Activated CD4-positive, alpha-beta T cell treated with anti-CD3 and anti-CD28 coated beads, Interleukin-2, amount 50 U/mL, for 24 hours (primary cell): ENCODE measurements at regions not wholly inside any gene's neighbourhood (a gene's known extent, or its start where the extent isn't known, plus 50 kb on each side); places are given as distances from the start of the nearest gene placed in this dataset.

ENCODE experiments used
- DNase-seq, 2 donors: peaks; one replicate each; pipeline ENCODE4 v3.0.0-alpha.2; 2020; ENCODE audit warnings: low read depth in 1 of 2, low spot score in 1 of 2

DNA sequence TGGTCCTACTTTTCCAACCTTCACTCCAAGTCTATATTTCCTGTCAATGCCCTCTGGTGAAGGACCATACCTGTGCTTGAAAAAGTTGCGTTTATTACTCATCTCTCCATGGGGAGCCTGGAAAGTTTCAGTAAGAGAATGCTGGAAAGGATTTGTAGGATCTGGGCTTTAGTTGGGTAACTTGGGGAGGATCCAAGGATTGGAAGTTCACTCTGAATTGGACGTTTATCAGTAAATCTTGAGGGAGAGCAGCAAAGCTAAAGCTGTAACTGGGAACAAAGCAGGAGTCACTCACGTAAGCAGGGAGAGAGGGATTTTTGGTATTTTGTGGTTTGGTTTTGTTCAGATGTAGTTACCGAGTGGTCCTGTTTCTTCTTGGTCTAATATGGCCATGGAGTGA is 51.4 kb upstream of the NPVF start:
- DNase-seq, result no peak

DNA sequence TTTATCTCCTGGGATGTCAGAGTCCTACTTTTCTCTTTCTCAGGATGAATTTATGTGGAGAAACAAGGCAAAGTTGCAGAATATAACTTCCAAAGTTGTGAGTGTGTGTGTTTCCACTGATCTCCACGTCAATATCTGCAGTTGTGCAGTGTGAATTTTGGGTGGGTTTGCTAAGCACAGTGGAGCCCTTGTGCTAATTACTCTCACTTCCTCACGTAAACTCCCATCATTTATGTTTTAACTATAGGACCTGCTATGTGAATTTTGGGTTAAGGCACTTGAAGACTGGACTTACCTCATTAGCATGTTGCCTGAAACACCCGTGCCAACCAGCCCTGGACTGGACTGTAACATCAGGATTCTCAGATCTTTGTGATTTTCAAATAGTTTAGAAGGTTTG is 51.9 kb upstream of the NPVF start:
- DNase-seq, result no peak

DNA sequence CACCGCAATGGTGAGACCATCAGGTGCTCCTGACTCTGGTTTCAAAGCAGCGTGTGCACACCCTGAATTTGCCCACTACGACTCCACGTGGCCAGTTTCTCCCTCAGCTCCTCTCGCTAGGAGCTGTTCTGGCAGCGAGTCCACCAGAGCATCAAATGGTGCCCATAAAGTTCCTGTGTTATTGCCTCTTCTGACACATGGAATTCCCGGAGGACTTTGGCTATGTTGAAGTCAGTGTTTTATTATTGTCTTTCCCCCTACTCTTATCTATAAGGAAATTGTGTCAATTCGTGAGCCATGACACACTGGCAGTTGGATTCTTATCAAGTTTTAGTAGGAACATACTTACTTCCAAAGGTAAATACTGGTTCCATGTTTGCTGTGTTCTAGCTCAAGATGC is 53.9 kb upstream of the NPVF start:
- DNase-seq, result no peak

DNA sequence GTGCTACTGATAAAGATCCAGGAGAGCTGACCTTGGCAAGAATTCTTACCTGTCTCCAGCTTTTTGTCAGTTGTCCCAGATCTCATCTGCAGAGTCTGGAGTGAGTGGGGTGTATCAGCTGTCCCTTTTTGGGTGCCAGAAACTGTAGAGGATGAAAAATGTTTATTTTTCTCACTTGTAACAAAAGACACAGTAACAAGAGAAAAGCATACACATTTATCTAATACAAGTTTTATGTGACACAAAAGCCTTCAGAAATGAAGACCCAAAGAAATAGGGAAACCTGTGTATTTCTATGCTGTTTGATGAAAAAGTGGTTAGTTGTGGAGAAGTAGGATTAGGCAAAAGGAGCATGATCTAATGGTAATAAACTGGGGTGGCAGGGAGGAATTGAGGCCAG is 58.5 kb upstream of the NPVF start:
- DNase-seq, result no peak

DNA sequence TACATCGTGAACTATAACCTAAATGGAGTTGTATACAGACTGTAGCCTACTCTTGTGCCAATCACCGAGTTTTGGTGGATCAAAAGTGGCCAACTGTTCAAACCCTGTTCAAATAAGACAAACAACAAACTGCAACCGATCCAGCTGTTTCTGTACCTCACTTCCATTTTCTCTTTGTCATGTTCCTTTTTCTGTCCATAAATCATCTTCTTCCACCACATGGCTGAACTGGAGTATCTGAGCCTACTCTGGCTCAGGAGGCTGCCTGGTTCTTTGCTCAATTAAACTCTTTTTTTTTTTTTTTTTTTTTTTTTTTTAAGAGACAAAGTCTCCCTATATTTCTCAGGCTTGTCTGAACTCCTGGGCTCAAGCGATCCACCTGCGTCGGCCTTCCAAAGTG is 59.0 kb upstream of the NPVF start:
- no peak for DNase-seq

DNA sequence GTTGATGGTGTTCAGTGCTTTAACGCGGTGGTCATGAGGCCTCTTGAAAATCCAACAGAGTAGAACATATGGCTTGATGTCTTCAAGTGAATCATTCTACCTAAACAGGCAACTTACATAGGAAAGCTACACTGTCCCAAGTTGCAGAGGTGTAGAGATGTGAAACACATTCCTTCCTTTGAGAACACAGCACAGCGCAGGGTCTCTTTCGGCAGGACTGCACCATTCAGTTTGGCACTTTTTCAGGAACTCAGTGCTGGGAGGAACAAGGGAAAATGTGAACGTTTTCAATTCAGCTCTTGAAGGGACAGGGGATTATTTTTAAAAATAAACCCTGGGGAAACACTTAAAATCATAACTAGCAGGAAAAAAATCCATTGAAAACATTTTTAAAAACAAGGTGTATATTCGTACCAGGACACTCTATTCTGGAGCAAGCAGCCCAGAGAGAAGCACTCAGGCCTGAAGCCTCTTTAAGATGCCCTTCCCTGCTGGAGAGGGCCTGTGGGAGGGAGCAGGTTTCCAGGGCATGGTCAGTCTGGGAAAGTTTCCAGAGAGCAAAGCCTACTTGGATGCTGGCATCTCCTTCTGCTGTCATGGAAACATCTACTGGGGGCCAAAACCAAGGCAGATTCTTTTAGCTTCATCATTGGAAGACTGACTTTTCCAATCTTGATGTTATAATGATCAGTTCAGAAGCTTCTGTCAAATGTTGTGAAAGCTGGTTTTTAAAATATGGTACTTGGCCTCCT is 60.4 kb upstream of the NPVF start:
- DNase-seq, result no peak

DNA sequence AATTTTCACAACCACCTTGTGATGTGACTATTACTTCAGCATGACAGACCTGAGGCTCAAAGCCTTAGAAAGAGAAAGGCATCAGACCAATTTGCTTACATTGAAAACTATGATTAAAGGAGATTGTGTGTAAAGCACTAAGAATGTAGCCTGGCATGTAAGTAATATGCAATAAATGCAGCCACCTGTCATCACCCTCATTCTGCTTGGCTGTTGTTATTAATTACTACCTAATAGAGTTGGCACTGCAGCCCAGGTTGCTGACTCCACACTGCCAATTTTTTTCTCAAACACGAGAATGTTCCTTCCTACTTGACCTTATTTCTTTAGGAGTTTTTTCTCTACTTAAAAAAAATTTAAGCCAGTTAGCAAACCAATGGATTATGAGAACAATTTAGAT is 61.2 kb upstream of the NPVF start:
- no peak for DNase-seq

DNA sequence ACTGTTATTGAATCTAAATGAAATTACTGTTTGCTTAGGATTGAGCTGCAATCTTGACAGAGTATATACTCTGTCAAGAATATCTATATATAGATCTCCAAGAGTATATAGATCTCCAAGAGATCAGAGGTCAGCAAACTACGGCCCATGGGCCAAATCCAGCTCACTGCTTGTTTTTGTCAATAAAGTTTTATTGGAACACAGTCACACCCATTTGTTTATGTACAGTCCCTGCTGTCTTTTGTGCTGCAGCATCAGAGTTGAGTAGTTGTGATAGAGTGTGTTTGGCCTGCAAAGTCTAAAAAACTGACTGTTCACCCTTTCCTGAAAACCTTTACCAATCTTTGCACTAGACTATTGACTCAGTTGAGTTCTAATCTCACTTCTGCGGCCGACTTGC is 66.3 kb upstream of the NPVF start:
- no peak for DNase-seq

DNA sequence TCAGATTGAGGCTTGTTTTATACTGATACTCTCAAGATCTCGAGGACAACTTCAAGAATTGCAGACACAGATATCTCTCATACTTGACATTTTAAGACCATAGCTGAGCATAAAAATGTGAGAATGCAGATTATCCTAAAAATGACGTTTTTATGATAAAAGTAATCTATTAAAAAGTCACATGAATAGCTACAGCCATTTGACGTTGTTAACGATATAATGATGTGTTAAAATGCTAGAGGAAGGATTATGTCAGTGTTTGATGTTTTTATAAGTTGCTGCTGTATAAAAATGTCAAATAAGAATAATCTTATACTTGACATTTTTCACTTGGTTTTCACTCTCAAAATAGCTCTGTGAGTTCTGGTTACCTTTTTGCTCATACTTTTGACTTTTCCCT is 67.1 kb upstream of the NPVF start:
- DNase-seq, result no peak

DNA sequence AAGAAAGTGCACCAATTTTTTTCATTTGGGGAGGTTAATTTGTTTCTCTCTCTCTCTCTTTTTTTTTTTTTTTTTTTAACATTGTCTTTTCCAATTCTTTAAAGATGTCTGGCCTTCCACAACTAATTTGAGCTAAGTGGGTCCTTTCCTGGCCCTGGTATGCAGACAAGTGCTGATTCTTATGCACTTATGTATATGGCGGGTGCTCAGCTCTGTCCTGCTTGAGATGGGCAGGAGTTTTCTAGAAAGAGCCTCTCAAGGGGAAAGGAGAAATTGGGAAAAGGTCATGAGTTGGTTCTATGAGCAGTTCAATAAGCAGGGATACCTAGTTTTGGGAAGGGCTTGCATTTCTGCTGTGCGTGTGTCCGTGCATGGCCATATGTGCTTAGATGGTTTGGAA is 67.8 kb upstream of the NPVF start:
- DNase-seq, result no peak

DNA sequence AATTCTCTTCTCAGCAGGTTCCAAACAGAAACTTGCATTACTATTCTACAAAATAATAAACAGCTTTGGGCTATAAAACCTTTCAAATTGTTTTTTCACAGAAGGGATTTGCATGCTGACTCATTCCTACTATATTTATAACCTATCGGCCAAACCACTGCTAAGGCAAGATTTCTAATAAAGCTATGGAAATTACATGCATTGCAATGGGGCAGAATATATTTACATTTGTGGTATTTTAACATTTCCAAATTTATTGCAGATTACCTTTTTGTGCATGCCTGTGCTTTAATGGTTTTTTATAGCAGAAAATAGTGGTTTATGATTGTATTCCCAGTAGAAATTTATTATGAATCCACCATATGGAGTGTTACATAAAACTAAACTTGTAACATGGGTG is 69.0 kb upstream of the NPVF start:
- DNase-seq, result no peak

DNA sequence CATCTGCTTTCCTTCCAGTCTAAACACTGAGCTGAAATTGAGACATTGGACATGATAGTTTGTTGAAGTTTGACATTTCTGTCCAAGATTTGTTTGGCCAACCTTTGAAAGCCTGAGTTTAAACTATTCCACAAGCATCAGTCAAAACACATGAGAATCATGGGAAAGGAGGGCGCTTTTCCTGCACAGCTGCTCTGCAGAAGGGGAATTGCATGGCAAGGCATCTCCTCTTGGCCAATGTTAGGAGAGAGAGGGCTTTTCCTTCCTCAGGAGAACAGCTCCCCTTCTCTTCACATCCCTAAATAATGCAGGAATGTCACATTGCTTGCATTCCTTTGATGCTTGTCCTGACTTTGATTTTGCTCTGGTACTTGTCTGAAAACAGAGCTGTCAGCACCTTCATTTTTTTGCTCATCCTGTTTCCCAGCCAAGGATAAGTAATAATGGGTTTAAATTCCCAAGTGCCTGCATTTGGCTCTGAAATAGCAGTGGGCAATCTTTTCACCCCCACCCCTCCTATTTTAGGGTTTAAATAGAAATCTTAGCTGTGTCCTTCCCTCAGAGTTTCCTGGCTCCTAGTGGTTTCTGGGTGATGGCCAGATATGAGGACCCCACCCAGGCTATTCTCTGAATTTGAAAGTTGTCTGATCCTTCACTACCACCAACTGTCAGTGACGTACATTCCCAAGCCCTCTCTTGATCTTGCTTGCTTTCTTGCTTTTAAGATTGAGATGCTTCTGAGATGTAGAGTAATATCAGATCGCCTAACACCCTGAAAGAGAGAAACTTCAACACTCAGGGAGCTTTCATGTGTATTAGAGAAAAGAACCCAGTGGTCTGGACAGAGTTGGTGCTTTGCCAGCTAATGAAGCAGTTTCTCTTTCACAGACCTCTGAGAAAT is 75.2 kb upstream of the NPVF start:
- no peak for DNase-seq

DNA sequence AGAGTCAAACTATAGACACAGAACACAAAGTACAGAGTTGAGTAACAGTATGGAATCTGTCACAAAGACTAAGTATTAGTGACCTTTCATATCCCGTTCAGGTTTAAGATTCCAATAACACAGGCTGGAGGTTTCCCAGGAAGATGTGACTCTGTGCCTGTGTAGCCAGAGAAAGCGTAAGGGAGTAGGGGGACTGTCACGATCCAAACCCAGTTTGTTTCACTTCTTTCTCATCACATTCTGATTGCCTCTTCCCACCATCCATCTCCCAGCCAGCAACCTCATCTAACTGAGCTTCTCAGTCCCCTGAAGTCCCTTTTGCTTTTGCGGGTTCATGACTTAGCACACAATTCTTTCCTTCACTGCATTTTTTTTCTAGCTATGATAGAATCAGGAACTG is 76.4 kb upstream of the NPVF start:
- DNase-seq, result no peak

DNA sequence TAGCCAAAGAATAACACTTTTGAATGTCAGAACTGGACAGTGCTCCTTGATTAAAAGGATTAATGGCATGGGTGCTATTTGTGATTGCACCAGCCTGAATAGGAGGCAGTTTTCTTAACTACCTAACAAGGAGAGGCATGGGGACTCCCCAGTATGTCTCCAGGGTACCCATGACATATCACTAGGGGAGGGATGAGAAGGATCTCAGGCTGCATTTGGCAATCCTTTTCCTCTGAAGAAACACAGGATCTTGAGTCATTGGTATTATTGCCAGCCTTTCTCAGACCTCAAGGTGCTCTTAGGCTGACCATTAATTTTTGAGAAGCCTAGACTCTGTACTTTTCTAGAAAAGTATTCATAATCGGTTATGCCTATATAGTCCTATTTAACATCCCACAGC is 77.5 kb upstream of the NPVF start:
- DNase-seq, result no peak

DNA sequence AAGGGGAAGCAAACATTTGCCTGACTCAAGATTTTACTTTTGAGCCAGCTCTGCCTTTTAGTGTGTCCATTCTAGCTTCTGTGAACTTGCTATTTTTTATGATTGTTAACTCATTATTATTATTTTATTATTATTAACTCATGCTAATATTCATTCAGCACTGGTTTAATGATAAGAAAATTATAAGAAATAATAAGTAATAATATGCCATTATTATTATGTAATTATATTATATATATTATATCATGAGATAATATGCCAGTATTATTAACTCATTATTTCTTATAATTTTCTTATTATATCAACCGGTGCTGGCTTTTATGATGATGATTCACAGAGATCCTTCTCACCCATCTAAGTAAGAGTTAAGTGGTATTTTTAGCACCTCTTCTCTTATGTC is 79.3 kb upstream of the NPVF start:
- no peak for DNase-seq

DNA sequence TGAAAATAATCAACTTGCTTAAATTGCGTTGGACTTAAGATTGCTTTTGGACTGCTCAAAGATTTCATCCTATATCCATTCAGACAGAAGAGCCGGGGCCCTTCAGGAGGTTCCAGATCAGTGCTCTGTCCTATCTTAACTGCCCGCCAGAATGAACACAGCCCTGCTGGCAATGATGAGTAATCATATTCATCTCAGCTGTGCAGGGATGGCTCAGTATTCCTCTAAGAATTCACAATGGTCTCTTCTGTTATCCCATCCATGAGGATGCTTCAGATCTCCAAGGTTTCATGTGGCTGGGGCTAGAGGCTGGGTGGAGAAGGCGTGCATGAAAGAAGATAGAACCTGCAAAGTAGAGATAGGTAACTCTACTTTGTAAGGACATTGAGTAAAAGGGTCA is 80.0 kb upstream of the NPVF start:
- no peak for DNase-seq

DNA sequence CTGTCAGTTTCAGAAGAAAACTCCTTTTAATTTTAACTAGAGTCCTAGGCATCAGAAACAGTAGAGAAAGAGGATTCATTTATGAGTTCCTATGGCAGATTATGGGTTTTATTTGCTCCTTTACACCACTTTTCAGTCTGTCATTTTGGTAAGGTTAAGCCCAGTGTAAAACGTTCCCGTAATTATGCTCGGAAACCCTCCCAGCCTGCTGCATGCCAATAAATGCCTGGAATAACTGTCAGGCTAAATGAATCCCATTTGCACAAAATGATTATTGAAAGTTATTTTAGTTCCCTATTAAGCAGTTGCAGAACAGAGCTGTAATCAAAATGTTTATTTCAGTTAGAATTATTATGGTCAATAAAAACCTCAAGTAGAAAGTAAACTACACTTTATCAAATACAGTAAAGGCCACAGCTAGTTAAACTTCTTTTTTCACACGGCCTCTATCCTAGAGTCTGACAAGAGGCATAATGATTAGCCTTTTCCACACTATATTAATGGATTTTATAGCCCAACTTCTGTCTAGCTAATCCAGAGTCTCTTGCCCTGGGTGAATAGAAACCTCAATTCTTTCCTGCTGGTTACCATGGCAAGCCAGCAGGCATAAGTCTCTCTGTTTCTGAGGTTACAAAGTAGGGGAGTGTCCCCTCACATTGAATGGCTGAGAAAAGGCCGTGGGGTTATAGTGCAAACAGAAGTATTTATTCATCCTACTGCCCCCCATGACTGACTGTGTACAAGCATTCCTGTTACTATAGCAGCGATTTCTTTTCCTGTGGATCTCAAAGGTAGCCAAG is 80.8 kb upstream of the NPVF start:
- no peak for DNase-seq

DNA sequence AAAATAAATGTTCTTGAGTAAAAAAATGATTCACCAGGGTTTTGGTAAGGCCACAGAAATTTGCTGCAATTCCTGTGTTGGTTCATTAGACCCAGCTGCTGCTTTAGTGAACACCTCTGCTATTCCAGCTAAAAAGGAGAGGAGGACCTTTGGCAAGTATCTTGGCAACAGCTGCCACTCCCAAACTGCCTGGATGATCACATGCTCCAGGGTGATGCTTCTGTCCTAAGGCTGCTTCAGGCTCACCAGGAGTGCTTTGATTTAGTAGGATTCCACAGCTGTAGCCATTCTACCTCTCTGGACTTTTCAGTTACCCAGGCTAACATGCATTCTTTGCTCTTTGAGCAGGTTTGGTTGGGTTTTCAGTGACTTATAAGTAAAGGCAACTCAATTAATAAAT is 82.6 kb upstream of the NPVF start:
- no peak for DNase-seq

DNA sequence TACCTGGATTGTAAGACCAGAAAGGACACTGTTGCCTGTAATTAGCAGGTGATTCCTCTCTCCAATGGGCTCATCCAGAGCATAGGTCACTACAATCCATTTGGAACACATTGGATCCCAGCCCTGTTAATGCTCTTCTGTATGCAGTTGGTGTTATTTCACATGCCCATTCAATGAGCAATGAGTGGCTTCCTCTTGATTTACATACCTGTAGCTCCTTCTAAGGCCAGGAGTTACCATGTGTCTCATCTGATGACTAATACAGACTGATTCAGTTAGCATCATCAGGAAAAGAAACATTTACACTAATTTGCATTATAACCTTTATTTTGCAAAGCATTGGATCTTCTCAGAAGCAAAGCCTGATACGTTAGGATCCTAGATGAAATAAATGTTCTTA is 83.1 kb upstream of the NPVF start:
- no peak for DNase-seq

DNA sequence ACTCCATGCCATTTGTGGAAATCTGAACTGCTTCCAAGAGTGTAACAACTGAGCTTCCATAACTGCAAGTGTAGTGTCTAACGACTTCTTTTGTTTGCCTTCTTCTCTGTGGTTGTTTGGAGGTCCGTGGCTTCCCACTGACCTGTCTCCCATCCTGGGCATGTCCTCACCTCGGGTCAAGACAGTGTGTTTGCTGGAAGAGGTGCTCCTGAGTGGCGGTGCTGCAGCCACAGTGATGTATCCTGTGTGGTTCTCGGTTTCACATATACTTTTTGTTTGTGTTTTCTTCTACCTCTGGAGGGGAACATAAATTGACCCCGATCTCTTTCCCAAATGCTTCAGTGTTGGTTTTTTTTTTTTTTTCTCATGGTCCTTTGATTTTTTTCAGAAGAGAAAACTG is 84.7 kb upstream of the NPVF start:
- no peak for DNase-seq

DNA sequence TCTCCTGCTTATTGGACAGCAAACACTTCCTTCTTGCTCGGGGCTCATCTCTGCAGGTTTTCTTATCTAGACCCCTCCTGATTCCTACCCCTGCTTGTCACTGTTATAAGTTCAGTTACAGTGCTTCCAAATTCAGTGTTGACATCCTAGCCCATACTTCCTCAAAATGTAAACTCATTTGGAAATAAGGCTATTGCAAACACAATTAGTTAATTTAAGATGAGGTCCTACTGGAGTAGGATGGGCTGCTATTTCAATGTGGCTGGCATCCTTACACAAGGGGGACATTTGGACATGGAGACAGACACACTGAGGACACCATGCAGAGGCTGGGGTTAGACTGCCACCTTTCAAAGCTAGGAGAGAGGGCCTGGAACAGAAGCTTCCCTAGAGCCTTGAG is 85.2 kb upstream of the NPVF start:
- no peak for DNase-seq
